Epithelial cell of esophagus (primary cell): ENCODE measurements at regions not wholly inside any gene's neighbourhood (a gene's known extent, or its start where the extent isn't known, plus 50 kb on each side); places are given as distances from the start of the nearest gene placed in this dataset.
A peak's percentile ranks its signal among the peaks of the same experiment; 100 is the strongest.

Source experiments
- DNase-seq: peaks from one replicate; pipeline ENCODE4 v3.0.0; 2010; ENCODE audit warnings: low read depth
- H3K4me3 ChIP-seq: 2 replicates; pipeline ENCODE4 v1.5.1; 2011; ENCODE audit warnings: mild to moderate bottlenecking, low read length, control low read depth
- CTCF ChIP-seq: IDR thresholded peaks from 2 replicates; pipeline ENCODE4 v1.5.1; 2011; ENCODE audit warnings: low read depth, mild to moderate bottlenecking, low read length, control low read depth, inconsistent platforms; ENCODE audit not compliant: insufficient read depth; ENCODE audit errors: missing control alignments

DNA sequence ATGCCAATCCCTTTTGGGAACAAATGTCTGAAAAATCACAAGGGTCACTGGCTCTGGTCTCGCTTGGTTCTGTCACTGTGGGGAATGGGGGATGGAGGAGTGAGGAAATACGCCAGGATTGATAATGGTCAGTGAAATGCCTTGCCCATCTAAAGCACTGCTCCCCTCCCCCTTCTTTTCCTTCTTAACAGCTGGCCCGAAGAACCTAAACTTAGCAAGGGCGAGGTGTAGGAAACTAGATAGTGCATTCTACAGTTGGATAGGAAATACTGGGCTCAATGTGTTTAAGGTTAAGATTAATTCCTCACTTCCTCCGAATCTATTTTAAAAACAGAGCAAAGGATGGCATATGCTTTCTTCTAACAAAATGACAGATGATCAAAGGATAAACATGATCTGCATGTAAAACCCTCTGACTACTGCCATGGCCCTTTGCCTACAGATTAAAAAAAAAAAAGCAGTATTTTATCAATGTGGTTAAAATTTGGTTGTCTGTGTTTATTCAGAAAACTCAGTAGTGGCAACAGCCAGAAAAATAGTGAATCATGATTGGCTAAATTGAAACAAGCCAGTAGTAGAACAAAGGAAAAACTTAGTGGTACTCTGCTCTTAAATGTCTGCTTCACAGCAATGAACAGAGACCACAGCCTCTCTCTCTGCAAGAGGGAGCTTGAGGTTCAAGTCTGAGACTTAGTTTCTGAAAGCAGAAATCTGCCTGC is 86.1 kb upstream of the VAV3 start:
- H3K4me3 ChIP-seq, result no peak overlapping the region
- no peak for DNase-seq
- no peak for TF ChIP-seq CTCF

GRCh38 chr1:108050158-108050557 is 85.2 kb upstream of the VAV3 start:
- TF ChIP-seq CTCF, result no peak
- peak; percentile 31 for DNase-seq
- no peak overlapping the region for H3K4me3 ChIP-seq

GRCh38 chr1:108049178-108049819 is 84.3 kb upstream of the VAV3 start:
- no peak for DNase-seq
- TF ChIP-seq CTCF, result peak; percentile 50
- H3K4me3 ChIP-seq, result no peak overlapping the region

GRCh38 chr1:108048301-108049177 is 83.6 kb upstream of the VAV3 start:
- DNase-seq, result no peak
- no peak overlapping the region for H3K4me3 ChIP-seq
- no peak for TF ChIP-seq CTCF

DNA sequence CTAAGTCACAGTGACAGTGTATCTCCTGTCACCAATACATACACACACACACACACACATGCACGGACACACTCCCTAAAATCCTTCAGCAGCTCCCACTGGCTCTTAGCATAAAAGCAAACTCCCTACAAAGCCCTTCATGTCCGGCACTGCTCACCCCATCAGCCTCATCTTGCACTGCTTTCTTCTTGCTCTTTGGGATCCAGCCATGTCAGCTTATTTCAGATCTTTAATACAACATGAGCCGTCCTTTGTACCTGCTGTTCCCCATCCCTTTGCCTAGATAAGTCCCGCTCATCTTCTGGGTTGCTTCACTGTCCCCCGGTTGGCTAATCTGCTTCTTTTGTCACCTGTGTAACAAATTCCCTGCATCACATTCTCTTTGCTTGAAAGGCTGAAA is 82.1 kb upstream of the VAV3 start:
- no peak for DNase-seq
- no peak for TF ChIP-seq CTCF
- no peak overlapping the region for H3K4me3 ChIP-seq

- no peak for TF ChIP-seq CTCF
- no peak overlapping the region for H3K4me3 ChIP-seq
- DNase-seq, result peak; percentile 70
Observed at GRCh38 chr1:108046026-108046425, 81.0 kb upstream of the VAV3 start.
